HCT116 (cell line): ENCODE measurements at regions not wholly inside any gene's neighbourhood (a gene's known extent, or its start where the extent isn't known, plus 50 kb on each side); places are given as distances from the start of the nearest gene placed in this dataset.

ENCODE experiments used
- ATAC-seq: fragments of 200-7000 bp; cut with Tn5 transposase; 2 replicates; pipeline ENCODE4 v1.9.1; 2020; ENCODE audit warnings: mild to moderate bottlenecking, moderate library complexity
- BruUV-seq: library from RNA; stranded (reverse); fragments of 400-500 nt; replicated peaks from 2 replicates; lab custom pipeline; 2021; lab: Mats Ljungman, UMichigan
- CTCF ChIA-PET: fragments of 300-600 bp; sonication (Branson Sonifier 250); formaldehyde crosslinking; loops from one replicate; lab custom pipeline; 2021; ENCODE audit warnings: antibody characterized with exemption; lab: Charles Lee
- POLR2A ChIA-PET: fragments of 300-600, 350-600 bp; sonication (Branson Sonifier 250); formaldehyde crosslinking; loops from one replicate; lab custom pipeline; 2021; ENCODE audit warnings: antibody characterized with exemption; lab: Charles Lee
- RAD21 ChIA-PET, 2 experiments: fragments of 300-600 bp; sonication (Branson Sonifier 250); formaldehyde crosslinking; loops; one replicate each; lab custom pipeline; 2023; ENCODE audit warnings: low total read pairs in 2 of 2; ENCODE audit not compliant: uncharacterized antibody in 2 of 2, unreplicated experiment in 2 of 2, low non-redundant PET in 1 of 2; lab: Charles Lee
- DNase-seq: peaks from one replicate; pipeline ENCODE4 v3.0.0-alpha.2; 2010; ENCODE audit warnings: low read depth, low spot score
- H2AFZ ChIP-seq: fragments of 200-600 bp; shearing (Covaris generic), sonication (generic); 2 replicates; pipeline ENCODE4 v1.6.1; 2017; ENCODE audit warnings: low read depth, mixed run types, mixed read lengths, antibody characterized with exemption, low read length; ENCODE audit not compliant: poor library complexity, severe bottlenecking
- H3K27ac ChIP-seq: 2 replicates; pipeline ENCODE4 v1.5.1; 2012; ENCODE audit warnings: low read depth, low read length
- H3K27me3 ChIP-seq: fragments of 200-600 bp; sonication (generic); 2 replicates; pipeline ENCODE4 v1.6.1; 2016; ENCODE audit warnings: mixed run types, low read length, mixed read lengths; ENCODE audit not compliant: insufficient read depth
- H3K36me3 ChIP-seq, 2 experiments: fragments of 200-500 bp in 1 of 2; fragments of 200-600 bp in 1 of 2; sonication (Bioruptor generic) in 1 of 2; sonication (generic) in 1 of 2; 2 replicates each; pipeline versions ENCODE4 v1.5.1 to v1.6.1; 2014 to 2016; ENCODE audit warnings: low read length in 2 of 2, inconsistent platforms in 1 of 2, mixed read lengths in 1 of 2, mixed run types in 1 of 2; ENCODE audit not compliant: insufficient read depth in 2 of 2, control insufficient read depth in 1 of 2
- H3K4me1 ChIP-seq, 2 experiments: fragments of 200-600 bp in 1 of 2; sonication (generic) in 1 of 2; 2 replicates each; pipeline versions ENCODE4 v1.5.1 to v1.6.1; 2012 to 2017; ENCODE audit warnings: low read length in 2 of 2, inconsistent platforms in 1 of 2, mild to moderate bottlenecking in 1 of 2, mixed read lengths in 1 of 2, mixed run types in 1 of 2, moderate library complexity in 1 of 2; ENCODE audit not compliant: insufficient read depth in 2 of 2, control insufficient read depth in 1 of 2
- H3K4me2 ChIP-seq: fragments of 200-600 bp; sonication (generic); 2 replicates; pipeline ENCODE4 v1.6.1; 2017; ENCODE audit warnings: mixed run types, low read length, mixed read lengths
- H3K4me3 ChIP-seq, 2 experiments: fragments of 200-600 bp in 1 of 2; sonication (generic) in 1 of 2; replicated peaks in 1 of 2; 2 replicates each; pipeline ENCODE4 v1.5.1; 2011 to 2016; ENCODE audit warnings: low read length in 2 of 2, control low read depth in 1 of 2, low read depth in 1 of 2, mild to moderate bottlenecking in 1 of 2, mixed read lengths in 1 of 2, mixed run types in 1 of 2
- H3K79me2 ChIP-seq: fragments of 200-600 bp; sonication (generic); 2 replicates; pipeline ENCODE4 v1.6.1; 2017; ENCODE audit warnings: mild to moderate bottlenecking, mixed run types, low read length, moderate library complexity, mixed read lengths; ENCODE audit not compliant: insufficient read depth
- H3K9ac ChIP-seq: fragments of 200-600 bp; sonication (generic); 2 replicates; pipeline ENCODE4 v1.6.1; 2016; ENCODE audit warnings: low read length, mixed read lengths
- H3K9me2 ChIP-seq: fragments of 200-600 bp; sonication (generic), shearing (Covaris generic); 2 replicates; pipeline ENCODE4 v1.6.1; 2017; ENCODE audit warnings: mixed run types, mild to moderate bottlenecking, moderate library complexity; ENCODE audit not compliant: insufficient read depth
- H3K9me3 ChIP-seq, 2 experiments: fragments of 200-500 bp in 1 of 2; fragments of 200-600 bp in 1 of 2; sonication (Bioruptor generic) in 1 of 2; sonication (generic) in 1 of 2; 2 replicates each; pipeline ENCODE4 v1.6.1; 2014 to 2017; ENCODE audit warnings: low read length in 2 of 2, mixed read lengths in 2 of 2, inconsistent platforms in 1 of 2, low read depth in 1 of 2, mild to moderate bottlenecking in 1 of 2, mixed run types in 1 of 2, moderate library complexity in 1 of 2; ENCODE audit not compliant: control insufficient read depth in 1 of 2, insufficient read depth in 1 of 2
- H4K20me1 ChIP-seq: fragments of 200-600 bp; sonication (generic), shearing (Covaris generic); 2 replicates; pipeline ENCODE4 v1.6.1; 2017; ENCODE audit warnings: mixed run types, mild to moderate bottlenecking, moderate library complexity; ENCODE audit not compliant: insufficient read depth
- CBX3 ChIP-seq: IDR thresholded peaks from 2 replicates; pipeline ENCODE4 v1.6.1; 2012; ENCODE audit warnings: low read depth
- EGR1 ChIP-seq: IDR thresholded peaks from 2 replicates; pipeline ENCODE4 v1.6.1; 2012; ENCODE audit warnings: low read depth
- ELF1 ChIP-seq: IDR thresholded peaks from 2 replicates; pipeline ENCODE4 v1.6.1; 2012; ENCODE audit warnings: low read depth, borderline replicate concordance
- JUND ChIP-seq: IDR thresholded peaks from 2 replicates; pipeline ENCODE4 v1.6.1; 2012
- POLR2A ChIP-seq: IDR thresholded peaks from 2 replicates; pipeline ENCODE4 v1.7.0; 2011; ENCODE audit warnings: borderline replicate concordance; ENCODE audit not compliant: insufficient read depth, insufficient read length; ENCODE audit errors: extremely low read depth
- POLR2AphosphoS5 ChIP-seq: IDR thresholded peaks from 2 replicates; pipeline ENCODE4 v1.6.1; 2011; ENCODE audit warnings: mild to moderate bottlenecking, low read depth, low read length, moderate library complexity
- RAD21 ChIP-seq: IDR thresholded peaks from 2 replicates; pipeline ENCODE4 v1.6.1; 2012; ENCODE audit warnings: low read depth, mild to moderate bottlenecking
- SP1 ChIP-seq: IDR thresholded peaks from 2 replicates; pipeline ENCODE4 v1.6.1; 2012; ENCODE audit warnings: low read depth
- SRF ChIP-seq: IDR thresholded peaks from 2 replicates; pipeline ENCODE4 v1.6.1; 2012; ENCODE audit warnings: low read depth
- TCF7L2 ChIP-seq: IDR thresholded peaks from 2 replicates; pipeline ENCODE4 v1.7.0; 2011; ENCODE audit warnings: borderline replicate concordance, inconsistent platforms; ENCODE audit not compliant: insufficient read depth, insufficient read length; ENCODE audit errors: extremely low read depth
- YY1 ChIP-seq: IDR thresholded peaks from 2 replicates; pipeline ENCODE4 v1.6.1; 2011; ENCODE audit warnings: low read length, low read depth, moderate library complexity, mild to moderate bottlenecking; ENCODE audit not compliant: insufficient replicate concordance; ENCODE audit errors: extremely low read depth
- ZFX ChIP-seq: fragments of 450-650 bp; IDR thresholded peaks from 2 replicates; pipeline ENCODE4 v1.6.1; 2017
- ZNF274 ChIP-seq: fragments of 200-500 bp; sonication (Bioruptor generic); IDR thresholded peaks from 2 replicates; pipeline ENCODE4 v1.6.1; 2014; ENCODE audit warnings: mild to moderate bottlenecking, low read depth, low read length, inconsistent platforms
- intact Hi-C: fragments of 100-400 bp; cut with micrococcal nuclease; formaldehyde crosslinking; loops from 2 replicates; pipeline ENCODE4 v1.10.0; 2022
- TF ChIP-seq, protein P1 (sequence below): IDR thresholded peaks from 2 replicates; pipeline ENCODE4 v1.6.1; 2011; ENCODE audit warnings: mild to moderate bottlenecking, low read length, moderate library complexity; ENCODE audit not compliant: insufficient replicate concordance; ENCODE audit errors: extremely low read depth
- TF ChIP-seq, protein P2 (sequence below): IDR thresholded peaks from 2 replicates; pipeline ENCODE4 v1.6.1; 2012
- TF ChIP-seq, protein P3 (sequence below): IDR thresholded peaks from 2 replicates; pipeline ENCODE4 v1.6.1; 2012
- TF ChIP-seq, protein P4 (sequence below), 3 experiments: fragments of 200-600 bp in 1 of 3; sonication (generic) in 1 of 3; IDR thresholded peaks in 2 of 3; conservative IDR thresholded peaks in 1 of 3; 2 replicates each; pipeline ENCODE4 v1.5.1; 2012 to 2017; ENCODE audit warnings: low read depth in 2 of 3, low read length in 2 of 3, antibody characterized with exemption in 1 of 3, borderline replicate concordance in 1 of 3, control low read depth in 1 of 3, mild to moderate bottlenecking in 1 of 3, mixed read lengths in 1 of 3, mixed run types in 1 of 3, moderate library complexity in 1 of 3; ENCODE audit not compliant: insufficient read depth in 1 of 3
- TF ChIP-seq, protein P5 (sequence below): IDR thresholded peaks from 2 replicates; pipeline ENCODE4 v1.6.1; 2012; ENCODE audit warnings: low read depth

DNA sequence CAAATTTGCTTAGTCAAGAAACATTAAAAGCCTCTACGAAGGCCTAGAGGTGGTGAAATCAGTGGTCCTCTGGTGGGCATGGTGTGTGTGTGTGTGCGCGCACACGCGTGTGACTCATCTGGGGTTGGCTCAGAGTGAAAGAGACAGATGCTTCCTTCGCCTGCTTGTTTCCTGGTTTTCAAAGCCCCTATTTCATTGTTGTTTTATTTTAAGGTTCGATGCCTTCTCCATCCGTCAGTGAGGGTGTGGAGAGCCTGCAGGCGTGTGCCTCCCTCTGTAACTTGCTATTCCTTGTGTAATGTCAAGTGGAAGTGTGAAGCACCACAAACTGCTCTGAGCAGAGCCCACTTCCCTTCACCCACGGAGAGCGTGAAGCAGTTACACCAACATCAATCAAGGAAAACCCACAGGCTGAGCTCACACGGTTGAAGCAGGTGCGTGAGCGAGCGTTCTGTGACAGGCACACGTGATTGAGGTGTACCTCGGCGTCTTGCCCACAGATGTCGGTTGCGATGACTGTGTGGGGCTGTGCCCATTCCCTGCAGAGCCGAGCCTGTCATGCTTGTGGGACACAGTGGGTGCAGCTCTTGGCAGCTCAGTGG is 233.9 kb downstream of the PRL start:
- H3K27ac ChIP-seq: no peak overlapping the region
- ChIA-PET RAD21 (no interaction called here), CTCF (no interaction called here), POLR2A (no interaction called here)
- no peak overlapping the region for H2AFZ ChIP-seq
- no TSS peak for BruUV-seq
- H3K4me3 ChIP-seq: no peak overlapping the region
- H3K79me2 ChIP-seq: no peaks in the 10 kb centered on the region
- no peaks in the 10 kb centered on the region for H3K27me3 ChIP-seq
- H3K36me3 ChIP-seq: no peaks in the 10 kb centered on the region
- ATAC-seq: no peak
- H4K20me1 ChIP-seq: no peaks in the 10 kb centered on the region
- no peak overlapping the region for H3K9ac ChIP-seq
- TF ChIP-seq CBX3 (no peak), ZNF274 (no peak), POLR2A (no peak), POLR2AphosphoS5 (no peak), EGR1 (no peak), RAD21 (no peak), YY1 (no peak), ELF1 (no peak), SRF (no peak), JUND (no peak), ZFX (no peak), TCF7L2 (no peak), SP1 (no peak)
- TF ChIP-seq, protein P1, sequence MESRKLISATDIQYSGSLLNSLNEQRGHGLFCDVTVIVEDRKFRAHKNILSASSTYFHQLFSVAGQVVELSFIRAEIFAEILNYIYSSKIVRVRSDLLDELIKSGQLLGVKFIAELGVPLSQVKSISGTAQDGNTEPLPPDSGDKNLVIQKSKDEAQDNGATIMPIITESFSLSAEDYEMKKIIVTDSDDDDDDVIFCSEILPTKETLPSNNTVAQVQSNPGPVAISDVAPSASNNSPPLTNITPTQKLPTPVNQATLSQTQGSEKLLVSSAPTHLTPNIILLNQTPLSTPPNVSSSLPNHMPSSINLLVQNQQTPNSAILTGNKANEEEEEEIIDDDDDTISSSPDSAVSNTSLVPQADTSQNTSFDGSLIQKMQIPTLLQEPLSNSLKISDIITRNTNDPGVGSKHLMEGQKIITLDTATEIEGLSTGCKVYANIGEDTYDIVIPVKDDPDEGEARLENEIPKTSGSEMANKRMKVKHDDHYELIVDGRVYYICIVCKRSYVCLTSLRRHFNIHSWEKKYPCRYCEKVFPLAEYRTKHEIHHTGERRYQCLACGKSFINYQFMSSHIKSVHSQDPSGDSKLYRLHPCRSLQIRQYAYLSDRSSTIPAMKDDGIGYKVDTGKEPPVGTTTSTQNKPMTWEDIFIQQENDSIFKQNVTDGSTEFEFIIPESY: no peak
- TF ChIP-seq, protein P2, sequence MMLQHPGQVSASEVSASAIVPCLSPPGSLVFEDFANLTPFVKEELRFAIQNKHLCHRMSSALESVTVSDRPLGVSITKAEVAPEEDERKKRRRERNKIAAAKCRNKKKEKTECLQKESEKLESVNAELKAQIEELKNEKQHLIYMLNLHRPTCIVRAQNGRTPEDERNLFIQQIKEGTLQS: no peak
- TF ChIP-seq, protein P3, sequence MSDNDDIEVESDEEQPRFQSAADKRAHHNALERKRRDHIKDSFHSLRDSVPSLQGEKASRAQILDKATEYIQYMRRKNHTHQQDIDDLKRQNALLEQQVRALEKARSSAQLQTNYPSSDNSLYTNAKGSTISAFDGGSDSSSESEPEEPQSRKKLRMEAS: no peak
- TF ChIP-seq, protein P4, sequence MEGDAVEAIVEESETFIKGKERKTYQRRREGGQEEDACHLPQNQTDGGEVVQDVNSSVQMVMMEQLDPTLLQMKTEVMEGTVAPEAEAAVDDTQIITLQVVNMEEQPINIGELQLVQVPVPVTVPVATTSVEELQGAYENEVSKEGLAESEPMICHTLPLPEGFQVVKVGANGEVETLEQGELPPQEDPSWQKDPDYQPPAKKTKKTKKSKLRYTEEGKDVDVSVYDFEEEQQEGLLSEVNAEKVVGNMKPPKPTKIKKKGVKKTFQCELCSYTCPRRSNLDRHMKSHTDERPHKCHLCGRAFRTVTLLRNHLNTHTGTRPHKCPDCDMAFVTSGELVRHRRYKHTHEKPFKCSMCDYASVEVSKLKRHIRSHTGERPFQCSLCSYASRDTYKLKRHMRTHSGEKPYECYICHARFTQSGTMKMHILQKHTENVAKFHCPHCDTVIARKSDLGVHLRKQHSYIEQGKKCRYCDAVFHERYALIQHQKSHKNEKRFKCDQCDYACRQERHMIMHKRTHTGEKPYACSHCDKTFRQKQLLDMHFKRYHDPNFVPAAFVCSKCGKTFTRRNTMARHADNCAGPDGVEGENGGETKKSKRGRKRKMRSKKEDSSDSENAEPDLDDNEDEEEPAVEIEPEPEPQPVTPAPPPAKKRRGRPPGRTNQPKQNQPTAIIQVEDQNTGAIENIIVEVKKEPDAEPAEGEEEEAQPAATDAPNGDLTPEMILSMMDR (IDR thresholded peaks at IDR 0.05 in 2 of 3, conservative IDR thresholded peaks at IDR 0.05 in 1 of 3; ENCODE audit: borderline replicate concordance in 1 of 3, insufficient read depth in 1 of 3, low read depth in 2 of 3, low read length in 2 of 3): no peak
- TF ChIP-seq, protein P5, sequence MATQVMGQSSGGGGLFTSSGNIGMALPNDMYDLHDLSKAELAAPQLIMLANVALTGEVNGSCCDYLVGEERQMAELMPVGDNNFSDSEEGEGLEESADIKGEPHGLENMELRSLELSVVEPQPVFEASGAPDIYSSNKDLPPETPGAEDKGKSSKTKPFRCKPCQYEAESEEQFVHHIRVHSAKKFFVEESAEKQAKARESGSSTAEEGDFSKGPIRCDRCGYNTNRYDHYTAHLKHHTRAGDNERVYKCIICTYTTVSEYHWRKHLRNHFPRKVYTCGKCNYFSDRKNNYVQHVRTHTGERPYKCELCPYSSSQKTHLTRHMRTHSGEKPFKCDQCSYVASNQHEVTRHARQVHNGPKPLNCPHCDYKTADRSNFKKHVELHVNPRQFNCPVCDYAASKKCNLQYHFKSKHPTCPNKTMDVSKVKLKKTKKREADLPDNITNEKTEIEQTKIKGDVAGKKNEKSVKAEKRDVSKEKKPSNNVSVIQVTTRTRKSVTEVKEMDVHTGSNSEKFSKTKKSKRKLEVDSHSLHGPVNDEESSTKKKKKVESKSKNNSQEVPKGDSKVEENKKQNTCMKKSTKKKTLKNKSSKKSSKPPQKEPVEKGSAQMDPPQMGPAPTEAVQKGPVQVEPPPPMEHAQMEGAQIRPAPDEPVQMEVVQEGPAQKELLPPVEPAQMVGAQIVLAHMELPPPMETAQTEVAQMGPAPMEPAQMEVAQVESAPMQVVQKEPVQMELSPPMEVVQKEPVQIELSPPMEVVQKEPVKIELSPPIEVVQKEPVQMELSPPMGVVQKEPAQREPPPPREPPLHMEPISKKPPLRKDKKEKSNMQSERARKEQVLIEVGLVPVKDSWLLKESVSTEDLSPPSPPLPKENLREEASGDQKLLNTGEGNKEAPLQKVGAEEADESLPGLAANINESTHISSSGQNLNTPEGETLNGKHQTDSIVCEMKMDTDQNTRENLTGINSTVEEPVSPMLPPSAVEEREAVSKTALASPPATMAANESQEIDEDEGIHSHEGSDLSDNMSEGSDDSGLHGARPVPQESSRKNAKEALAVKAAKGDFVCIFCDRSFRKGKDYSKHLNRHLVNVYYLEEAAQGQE: no peak
- H3K9me2 ChIP-seq: no peaks in the 10 kb centered on the region
- no peaks in the 10 kb centered on the region for H3K9me3 ChIP-seq
- no peak overlapping the region for H3K4me2 ChIP-seq
- intact Hi-C loops: no loop called here
- DNase-seq: no peak
- no peaks in the 10 kb centered on the region for H3K4me1 ChIP-seq
